Body of pancreas (tissue), 4 donors: ENCODE measurements at regions not wholly inside any gene's neighbourhood (a gene's known extent, or its start where the extent isn't known, plus 50 kb on each side); places are given as distances from the start of the nearest gene placed in this dataset.

Experiments
- ATAC-seq: fragments of 150-250 bp; one replicate; pipeline ENCODE4 v1.9.1; 2016
- DNase-seq, 4 donors: peaks; one replicate each; pipeline ENCODE4 v3.0.0-alpha.2; 2019
- H3K27ac ChIP-seq, 4 donors: fragments of 200-600 bp; sonication (generic); 1 replicate in 3 of 4; 2 replicates in 1 of 4; pipeline versions ENCODE4 v1.5.1 to v1.6.1; 2016 to 2019; ENCODE audit warnings: mild to moderate bottlenecking in 1 of 4, mixed read lengths in 1 of 4, moderate library complexity in 1 of 4
- H3K27me3 ChIP-seq, 2 donors: fragments of 200-600 bp; sonication (generic); one replicate each; pipeline ENCODE4 v1.6.0; 2016; ENCODE audit warnings: mild to moderate bottlenecking in 1 of 2
- H3K36me3 ChIP-seq, 2 donors: fragments of 200-600 bp; sonication (generic); replicated peaks in 1 of 2; 2 replicates each; pipeline ENCODE4 v1.5.1; 2016; ENCODE audit warnings: low read depth in 2 of 2; ENCODE audit not compliant: insufficient read depth in 1 of 2
- H3K4me1 ChIP-seq: fragments of 200-600 bp; sonication (generic); one replicate; pipeline ENCODE4 v1.6.0; 2016
- H3K4me3 ChIP-seq, 2 donors: fragments of 200-600 bp; sonication (generic); 1 replicate in 1 of 2; 2 replicates in 1 of 2; pipeline ENCODE4 v1.5.1; 2016 to 2019
- H3K9me3 ChIP-seq, 3 donors: fragments of 200-600 bp; sonication (generic); 1 replicate in 2 of 3; 2 replicates in 1 of 3; pipeline ENCODE4 v1.5.1; 2016
- POLR2A ChIP-seq, 3 donors: fragments of 450-650 bp; IDR thresholded peaks; one replicate each; pipeline ENCODE4 v1.6.1; 2016; ENCODE audit warnings: antibody characterized with exemption in 3 of 3, mild to moderate bottlenecking in 2 of 3
- WGBS, 2 donors: methylation state at CpG; one replicate each; pipeline ENCODE4 v1.1.5; 2017; 5-methylcytosine and 5-hydroxymethylcytosine counted together
- intact Hi-C: fragments of 100-400 bp; cut with DNase I; formaldehyde crosslinking; loops from one replicate; pipeline ENCODE4 v1.15.1; 2023
- TF ChIP-seq, protein P1 (sequence below), 7 experiments: fragments of 450-650 bp in 4 of 7; fragments of 200-600 bp in 3 of 7; sonication (generic) in 3 of 7; IDR thresholded peaks; one replicate each; pipeline ENCODE4 v1.5.1; 2016 to 2019; ENCODE audit warnings: antibody characterized with exemption in 7 of 7

DNA sequence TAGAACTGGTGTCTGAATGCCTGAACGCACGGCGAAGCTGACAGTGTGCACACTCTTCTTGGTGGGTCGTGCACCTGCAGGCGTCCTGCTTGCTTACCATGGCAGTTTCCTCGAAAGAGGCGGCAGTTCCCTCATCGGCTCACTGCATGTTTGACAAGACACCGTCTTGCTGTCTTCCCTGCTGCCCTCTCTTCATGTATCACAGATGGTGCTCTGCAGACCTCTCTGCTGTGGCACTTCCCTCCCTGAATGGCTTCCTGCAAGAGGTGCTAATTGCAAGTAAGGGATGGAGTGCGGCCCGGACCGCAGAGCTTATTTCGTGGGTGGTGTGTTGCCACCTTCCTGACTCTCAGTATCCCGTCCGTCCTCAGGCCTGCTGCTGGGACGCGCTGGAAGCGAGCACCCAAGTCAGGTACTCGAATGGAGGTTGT lies 156.7 kb upstream of the RTL1 start:
- Histone ChIP-seq H3K9me3 (no peaks in the 10 kb centered on the region), H3K36me3 (no peaks in the 10 kb centered on the region), H3K4me1 (no peaks in the 10 kb centered on the region), H3K4me3 (no peak overlapping the region), H3K27ac (no peak overlapping the region), H3K27me3 (no peaks in the 10 kb centered on the region)
- intact Hi-C loops, result no loop called here
- ATAC-seq (no peak), DNase-seq (peak in 1 of 4 donors; percentile 2)
- TF ChIP-seq, protein P1, sequence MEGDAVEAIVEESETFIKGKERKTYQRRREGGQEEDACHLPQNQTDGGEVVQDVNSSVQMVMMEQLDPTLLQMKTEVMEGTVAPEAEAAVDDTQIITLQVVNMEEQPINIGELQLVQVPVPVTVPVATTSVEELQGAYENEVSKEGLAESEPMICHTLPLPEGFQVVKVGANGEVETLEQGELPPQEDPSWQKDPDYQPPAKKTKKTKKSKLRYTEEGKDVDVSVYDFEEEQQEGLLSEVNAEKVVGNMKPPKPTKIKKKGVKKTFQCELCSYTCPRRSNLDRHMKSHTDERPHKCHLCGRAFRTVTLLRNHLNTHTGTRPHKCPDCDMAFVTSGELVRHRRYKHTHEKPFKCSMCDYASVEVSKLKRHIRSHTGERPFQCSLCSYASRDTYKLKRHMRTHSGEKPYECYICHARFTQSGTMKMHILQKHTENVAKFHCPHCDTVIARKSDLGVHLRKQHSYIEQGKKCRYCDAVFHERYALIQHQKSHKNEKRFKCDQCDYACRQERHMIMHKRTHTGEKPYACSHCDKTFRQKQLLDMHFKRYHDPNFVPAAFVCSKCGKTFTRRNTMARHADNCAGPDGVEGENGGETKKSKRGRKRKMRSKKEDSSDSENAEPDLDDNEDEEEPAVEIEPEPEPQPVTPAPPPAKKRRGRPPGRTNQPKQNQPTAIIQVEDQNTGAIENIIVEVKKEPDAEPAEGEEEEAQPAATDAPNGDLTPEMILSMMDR (IDR thresholded peaks at IDR 0.05), result no peak
- TF ChIP-seq POLR2A (IDR thresholded peaks at IDR 0.05), result no peak
- WGBS, 2 donors, result 87 to 89% methylated on average over 19 of the region's 19 CpGs

DNA sequence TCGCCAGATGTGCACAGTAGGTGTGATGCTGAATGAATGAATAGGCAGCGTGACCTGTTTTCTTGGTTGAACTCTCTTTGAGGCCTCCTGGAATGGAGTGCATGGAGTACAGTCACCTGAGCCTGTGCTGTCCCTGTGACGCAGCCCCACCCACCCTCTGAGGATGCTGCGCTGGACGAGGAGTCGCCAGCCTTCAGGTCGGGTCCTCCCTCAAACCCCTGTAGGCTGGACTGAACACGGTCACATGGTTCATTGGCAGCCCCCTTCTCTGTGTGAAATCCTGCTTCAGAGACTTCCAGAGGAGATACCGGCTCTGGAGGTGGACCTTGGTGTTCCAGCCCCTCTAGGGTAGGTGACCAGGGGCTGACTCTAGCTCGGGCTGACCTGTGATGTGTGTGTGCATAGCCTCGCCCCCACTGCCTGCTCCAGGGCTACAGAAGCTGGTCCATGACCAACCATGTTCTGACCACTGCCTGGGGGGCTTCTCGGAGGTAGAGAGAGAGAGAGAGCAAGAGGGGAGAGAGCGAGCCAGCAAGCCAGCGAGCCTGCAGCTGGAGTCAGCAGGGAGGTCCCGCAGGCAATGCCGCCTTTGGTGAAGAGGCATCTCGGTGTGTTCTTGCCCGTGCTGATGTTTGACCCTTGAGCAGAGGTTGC lies 158.0 kb upstream of the RTL1 start:
- H3K4me3 ChIP-seq, result no peak overlapping the region
- ATAC-seq (no peak), DNase-seq (no peak)
- TF ChIP-seq, protein P1 (IDR thresholded peaks at IDR 0.05), result no peak
- TF ChIP-seq POLR2A (IDR thresholded peaks at IDR 0.05), result no peak
- H3K36me3 ChIP-seq, result no peaks in the 10 kb centered on the region
- no peaks in the 10 kb centered on the region for H3K27me3 ChIP-seq
- intact Hi-C loops, result no loop called here
- H3K4me1 ChIP-seq, result no peaks in the 10 kb centered on the region
- no peak overlapping the region for H3K27ac ChIP-seq
- 86 to 90% methylated on average over 10 to 18 of the region's 18 CpGs for WGBS, 2 donors
- no peaks in the 10 kb centered on the region for H3K9me3 ChIP-seq

DNA sequence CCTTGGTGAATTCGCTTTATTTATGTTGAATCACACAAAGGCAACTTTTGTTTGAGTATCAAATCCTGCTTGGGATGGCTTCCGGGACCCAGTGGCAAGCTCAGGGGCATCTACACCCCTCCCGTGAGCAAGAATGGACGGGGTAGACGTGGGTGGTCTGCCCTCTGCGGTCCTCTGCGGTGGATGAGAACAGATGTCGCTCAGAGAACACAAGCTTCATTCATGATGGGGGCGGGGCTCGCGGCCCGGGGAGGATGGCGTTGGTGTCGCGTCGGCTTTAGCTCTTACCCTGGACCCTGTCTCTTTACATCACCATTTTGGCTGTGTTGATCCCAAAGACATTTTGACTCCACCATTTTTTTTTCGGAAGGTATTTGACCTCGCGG lies 158.5 kb upstream of the RTL1 start:
- ATAC-seq (no peak), DNase-seq (no peak)
- 84 to 93% methylated on average over 19 of the region's 19 CpGs for WGBS, 2 donors

DNA sequence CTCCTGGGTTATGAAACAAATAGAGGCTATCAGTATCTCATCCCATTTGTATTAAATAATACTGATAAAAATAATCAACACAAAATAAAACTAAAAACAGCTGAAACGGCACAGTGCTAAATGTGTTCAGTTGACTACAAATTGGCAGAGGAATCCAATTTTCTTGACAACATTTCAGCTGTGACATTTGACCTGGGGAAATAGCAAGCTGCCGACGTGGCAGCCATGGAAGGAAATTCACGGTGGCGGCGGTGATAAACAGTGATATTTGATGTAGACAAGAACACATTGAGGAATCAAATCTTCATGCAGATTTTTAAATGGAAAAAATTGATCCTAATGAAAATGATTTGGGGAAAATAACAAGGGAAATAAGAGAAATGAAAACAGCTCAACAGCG lies 159.1 kb upstream of the RTL1 start:
- TF ChIP-seq, protein P1 (IDR thresholded peaks at IDR 0.05), result no peak
- no peak for TF ChIP-seq POLR2A (IDR thresholded peaks at IDR 0.05)
- ATAC-seq, result no peak
- H3K4me3 ChIP-seq, result no peak overlapping the region
- no peaks in the 10 kb centered on the region for H3K36me3 ChIP-seq
- H3K27ac ChIP-seq, result no peak overlapping the region
- WGBS, 2 donors, result 61 to 73% methylated on average over 7 of the region's 7 CpGs
- H3K27me3 ChIP-seq, result no peaks in the 10 kb centered on the region
- intact Hi-C loops, result no loop called here
- DNase-seq, result no peak
- H3K4me1 ChIP-seq, result no peaks in the 10 kb centered on the region
- no peaks in the 10 kb centered on the region for H3K9me3 ChIP-seq

More for the DNA sequence above, 158.5 kb upstream of the RTL1 start:
- H3K4me3 ChIP-seq, result no peak overlapping the region
- H3K4me1 ChIP-seq, result no peaks in the 10 kb centered on the region
- no peaks in the 10 kb centered on the region for H3K27me3 ChIP-seq
- H3K27ac ChIP-seq, result no peak overlapping the region
- intact Hi-C loops, result no loop called here
- no peaks in the 10 kb centered on the region for H3K9me3 ChIP-seq
- no peaks in the 10 kb centered on the region for H3K36me3 ChIP-seq
- TF ChIP-seq POLR2A (IDR thresholded peaks at IDR 0.05), result no peak
- TF ChIP-seq, protein P1 (IDR thresholded peaks at IDR 0.05), result no peak

DNA sequence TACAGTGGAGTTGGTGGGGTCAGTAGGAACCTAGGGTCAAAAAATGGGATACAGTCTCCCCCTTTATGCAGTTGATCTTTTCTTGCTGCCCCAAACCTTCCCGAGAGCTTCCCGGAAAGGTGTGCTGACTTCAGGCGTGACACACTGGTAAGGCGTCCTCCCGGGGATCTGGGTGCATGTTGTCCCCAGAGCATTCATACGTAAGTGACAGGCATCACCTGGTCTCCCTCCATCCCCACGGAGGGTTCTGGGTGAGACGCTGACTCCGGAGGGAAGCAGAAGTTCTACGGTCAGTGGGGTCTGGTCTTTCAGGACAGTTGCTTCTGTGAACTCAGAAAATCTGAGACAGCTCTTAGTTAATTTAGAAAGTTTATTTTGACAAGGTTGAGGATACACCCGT lies 159.6 kb upstream of the RTL1 start:
- no peak for DNase-seq
- no peak overlapping the region for H3K4me3 ChIP-seq
- no peaks in the 10 kb centered on the region for H3K4me1 ChIP-seq
- H3K9me3 ChIP-seq, result no peaks in the 10 kb centered on the region
- 83 to 84% methylated on average over 5 to 11 of the region's 11 CpGs for WGBS, 2 donors
- no peak for ATAC-seq
- TF ChIP-seq POLR2A (IDR thresholded peaks at IDR 0.05), result no peak
- TF ChIP-seq, protein P1 (IDR thresholded peaks at IDR 0.05), result no peak
- intact Hi-C loops, result no loop called here
- no peaks in the 10 kb centered on the region for H3K27me3 ChIP-seq
- H3K27ac ChIP-seq, result no peak overlapping the region
- no peaks in the 10 kb centered on the region for H3K36me3 ChIP-seq
